Putamen (tissue), 1 donor: ENCODE measurements at regions not wholly inside any gene's neighbourhood (a gene's known extent, or its start where the extent isn't known, plus 50 kb on each side); places are given as distances from the start of the nearest gene placed in this dataset.
"Not testable (repeated sequence)": the region's sequence is repeated elsewhere in the genome, so short reads cannot be mapped to it uniquely, and the experiment has no call there.

ENCODE experiments used
- DNase-seq: peaks from one replicate; pipeline ENCODE4 v3.0.0-alpha.2; 2016; ENCODE audit warnings: low spot score

DNA sequence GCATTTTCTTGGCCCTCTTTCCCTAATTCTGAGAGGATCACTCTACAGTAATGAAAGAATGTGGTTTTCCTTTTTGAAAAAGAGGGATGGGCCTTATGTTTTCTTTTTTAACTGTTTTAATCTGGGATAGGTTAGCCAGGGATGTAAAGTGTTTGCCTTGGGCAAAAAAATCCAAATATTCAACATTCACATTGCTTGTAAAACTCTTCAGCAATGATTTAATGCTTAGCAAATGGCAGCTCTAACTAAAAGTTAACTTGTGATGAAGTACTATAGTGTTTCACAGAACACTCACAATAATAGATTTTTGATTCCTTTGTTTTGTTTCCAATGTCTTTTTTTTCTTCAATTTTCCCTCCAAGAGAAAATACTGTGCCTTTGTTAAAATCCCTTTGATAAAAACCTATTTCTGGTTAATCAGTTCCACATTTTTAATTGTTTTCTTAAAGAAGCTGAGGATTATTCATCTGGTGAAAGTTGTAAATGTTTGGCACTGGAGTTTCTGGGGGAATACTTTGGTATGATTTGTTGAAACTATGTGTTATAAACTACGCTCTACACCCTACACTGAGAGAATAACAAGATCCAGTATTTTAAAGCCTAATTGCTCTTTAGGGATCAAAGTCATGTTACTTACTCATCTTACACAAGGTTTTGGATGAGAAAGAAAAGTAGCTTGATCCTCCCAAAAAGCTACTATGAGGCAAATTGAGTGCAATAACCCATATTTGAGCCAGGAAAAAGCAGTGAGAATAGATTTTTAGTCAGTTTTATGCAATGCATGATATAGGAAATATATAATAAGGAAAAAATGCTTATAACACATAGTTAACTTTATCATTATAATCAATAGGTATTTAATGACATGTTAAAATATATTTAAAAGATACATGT is 335.8 kb downstream of the EPHA7 start:
- DNase-seq = no peak

- DNase-seq = no peak
Measured at GRCh38 chr6:93081901-93082300, 337.5 kb downstream of the EPHA7 start.

GRCh38 chr6:93079061-93079460 is 340.3 kb downstream of the EPHA7 start:
- DNase-seq = no peak

- DNase-seq = no peak
Measured at GRCh38 chr6:93073811-93074210, 345.5 kb downstream of the EPHA7 start.

DNA sequence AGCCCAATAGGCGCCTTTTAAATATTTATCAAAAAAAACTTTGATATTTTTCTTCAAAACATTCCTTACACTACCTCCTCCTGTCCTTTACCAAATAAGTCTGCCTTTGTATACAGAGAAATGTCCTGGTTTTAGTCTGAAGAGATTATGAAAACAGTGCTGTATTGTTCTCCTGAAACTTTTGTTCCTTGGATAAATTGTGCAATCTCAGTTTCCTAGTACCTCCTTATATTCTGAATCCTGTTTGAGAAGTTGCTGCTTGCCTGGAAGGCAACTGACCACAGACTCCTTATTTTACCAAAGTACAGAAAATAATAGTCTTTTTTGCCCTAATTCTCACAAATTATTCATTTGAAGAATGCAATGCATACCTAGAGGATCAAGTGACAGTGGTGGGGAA is 349.5 kb downstream of the EPHA7 start:
- no peak for DNase-seq

DNA sequence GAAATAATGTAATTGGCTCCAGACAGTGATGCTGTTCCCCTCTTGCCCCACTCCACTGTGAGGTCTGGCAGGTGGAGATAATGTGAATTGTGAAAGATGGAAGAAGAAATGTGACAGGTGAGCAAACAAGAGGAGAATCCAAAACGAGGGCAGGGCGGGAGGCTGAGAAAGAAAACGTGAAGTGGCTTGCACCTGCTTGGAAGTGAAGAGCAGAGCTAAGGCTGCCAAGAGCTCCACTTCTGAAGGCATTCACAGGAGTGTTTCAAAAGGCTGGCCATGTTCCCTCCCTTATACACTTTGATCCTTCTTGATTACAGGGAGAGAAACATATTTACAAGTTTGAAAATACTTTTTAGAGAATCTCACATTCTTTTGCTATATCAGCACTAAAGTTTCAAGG is 359.4 kb downstream of the EPHA7 start:
- no peak for DNase-seq

- DNase-seq = no peak
Measured at GRCh38 chr6:93057584-93057983, 361.8 kb downstream of the EPHA7 start.

DNA sequence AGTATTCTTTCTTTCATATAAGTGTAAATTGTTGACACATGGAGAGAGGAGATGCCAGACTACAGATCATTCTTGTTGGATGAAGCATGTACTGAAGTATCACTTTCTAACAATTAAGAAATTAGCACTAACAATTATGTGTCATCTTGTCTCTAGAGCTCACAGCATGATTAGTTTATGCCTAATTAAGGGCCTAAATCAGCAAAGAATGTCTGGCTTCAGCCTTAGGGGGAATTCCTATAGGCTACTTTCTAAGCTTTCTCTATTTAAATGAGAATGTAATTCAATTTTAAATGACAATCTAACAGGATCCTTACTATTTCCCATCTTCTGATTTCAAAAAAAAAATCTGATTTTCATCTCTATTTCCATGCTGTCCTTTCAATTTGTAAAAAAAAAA is 371.0 kb downstream of the EPHA7 start:
- DNase-seq = no peak

DNA sequence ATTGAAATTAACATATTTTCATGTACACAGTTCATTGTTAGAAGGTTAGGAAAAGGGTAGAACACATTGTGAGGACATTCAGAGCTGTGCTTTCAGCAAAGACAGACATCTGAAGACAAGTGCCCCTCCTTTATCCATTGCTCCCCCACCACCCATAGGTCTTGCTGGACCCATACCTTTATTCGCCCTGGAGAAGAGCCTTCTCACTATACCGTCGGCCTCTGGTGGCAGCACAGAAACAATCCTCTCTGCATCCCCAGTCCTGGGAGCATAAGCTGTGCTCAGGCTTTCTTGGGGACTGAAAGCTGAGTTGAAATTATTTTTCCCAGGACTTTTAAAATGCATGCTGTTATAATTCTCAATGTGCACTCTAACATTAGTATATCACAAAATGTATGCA is 372.3 kb downstream of the EPHA7 start:
- no peak for DNase-seq

- DNase-seq = no peak
Measured at GRCh38 chr6:93045156-93045555, 374.2 kb downstream of the EPHA7 start.

DNA sequence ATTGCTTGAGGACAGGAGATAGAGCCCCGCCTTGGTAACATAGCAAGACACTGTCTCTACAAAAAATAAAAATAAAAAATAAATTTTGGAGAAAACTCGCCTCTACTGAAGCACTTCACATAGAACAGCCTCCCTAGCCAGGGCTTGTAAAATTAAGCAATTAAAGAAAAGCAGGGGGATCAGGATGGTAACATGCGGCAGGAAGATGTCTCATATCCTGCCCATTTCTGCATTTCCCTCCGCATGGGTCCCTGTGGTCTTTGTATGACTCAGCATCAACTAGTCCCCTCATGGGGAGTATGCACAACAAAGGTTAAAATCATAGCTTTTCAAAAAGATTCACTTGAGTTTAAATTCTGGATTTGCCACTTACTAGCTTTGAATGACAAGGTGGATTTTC is 379.0 kb downstream of the EPHA7 start:
- no peak for DNase-seq

- no peak for DNase-seq
Measured at GRCh38 chr6:93036835-93037234, 382.5 kb downstream of the EPHA7 start.

GRCh38 chr6:93035756-93036155 is 383.6 kb downstream of the EPHA7 start:
- no peak for DNase-seq

- no peak for DNase-seq
Measured at GRCh38 chr6:93021235-93021915, 398.0 kb downstream of the EPHA7 start.

DNA sequence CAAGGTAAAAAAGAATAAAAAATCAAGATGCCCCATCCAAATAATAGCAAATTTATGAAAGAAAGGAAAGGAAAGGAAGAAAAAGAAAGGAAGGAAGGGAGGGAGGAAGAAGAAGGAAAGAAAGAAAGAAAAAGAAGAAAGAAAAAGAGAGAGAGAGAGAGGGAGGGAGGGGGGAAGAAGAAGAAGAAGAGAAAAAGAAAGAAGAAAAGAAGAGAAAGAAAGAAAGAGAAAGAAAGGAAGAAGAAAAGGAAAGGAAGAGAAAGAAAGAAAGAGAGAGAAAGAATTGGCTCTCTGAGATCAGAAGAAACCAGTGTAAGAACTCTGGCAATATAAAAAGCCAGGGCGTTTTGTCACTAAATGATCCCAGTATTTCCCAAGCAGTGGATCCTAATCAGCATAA is 401.7 kb downstream of the EPHA7 start:
- DNase-seq = no peak

- DNase-seq = no peak
Measured at GRCh38 chr6:93017213-93017612, 402.1 kb downstream of the EPHA7 start.

DNA sequence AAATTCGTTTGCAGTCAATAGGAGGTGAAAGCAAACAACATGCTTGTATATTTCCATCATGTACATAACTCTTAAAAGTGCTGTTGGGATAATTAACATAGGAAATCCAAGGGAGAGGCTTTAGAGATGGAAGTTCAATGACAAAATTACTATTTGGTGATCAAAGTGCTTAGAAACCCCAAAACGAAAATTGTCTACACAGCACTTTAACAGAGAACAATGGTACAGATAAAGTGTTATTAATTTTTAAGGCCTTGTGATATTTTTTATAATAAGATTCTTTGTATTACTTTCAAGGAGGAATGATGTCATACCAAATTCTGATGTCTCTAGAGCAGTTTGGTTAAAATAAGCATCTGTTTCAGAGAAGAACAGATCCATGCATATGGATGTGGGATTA is 406.3 kb downstream of the EPHA7 start:
- DNase-seq = no peak

DNA sequence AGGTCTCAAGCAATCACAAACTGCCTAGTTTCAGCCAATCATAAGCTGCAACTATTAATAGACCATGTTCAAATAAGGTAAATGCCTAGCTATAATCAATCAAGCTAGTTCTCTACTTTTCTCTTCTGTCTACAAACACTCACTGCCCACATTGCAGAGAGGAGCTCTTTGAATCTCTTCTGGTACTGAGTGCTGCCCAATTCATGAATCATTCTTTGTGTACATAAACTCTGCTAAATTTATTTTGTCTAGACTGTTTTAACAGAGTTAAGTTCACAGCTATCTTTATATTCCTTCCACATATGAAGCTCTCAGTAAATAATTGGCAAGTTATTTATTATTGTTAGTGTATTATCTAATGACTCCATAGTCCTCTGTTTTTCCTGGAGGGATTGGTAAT is 411.0 kb downstream of the EPHA7 start:
- no peak for DNase-seq

DNA sequence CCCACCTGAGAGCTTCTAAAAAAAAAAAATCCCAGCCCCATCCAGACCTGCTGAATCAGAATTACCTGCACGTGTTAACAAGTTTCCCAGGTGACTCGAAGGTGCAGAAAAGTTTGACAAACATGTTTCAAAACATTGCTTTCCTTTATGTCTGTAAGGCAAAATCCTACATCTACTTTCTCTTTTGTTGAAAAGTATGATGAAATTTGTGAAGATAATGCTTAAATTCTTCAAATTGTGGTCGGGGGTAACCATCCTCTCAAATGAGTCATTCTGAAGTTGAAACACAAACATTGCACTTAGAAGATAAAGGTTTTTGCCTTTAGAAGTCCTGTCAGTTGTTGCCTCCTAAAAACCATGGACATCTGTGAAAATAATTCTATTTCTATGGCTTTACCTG is 429.7 kb downstream of the EPHA7 start:
- no peak for DNase-seq

GRCh38 chr6:92979281-92979680 is 440.1 kb downstream of the EPHA7 start:
- DNase-seq = no peak

DNA sequence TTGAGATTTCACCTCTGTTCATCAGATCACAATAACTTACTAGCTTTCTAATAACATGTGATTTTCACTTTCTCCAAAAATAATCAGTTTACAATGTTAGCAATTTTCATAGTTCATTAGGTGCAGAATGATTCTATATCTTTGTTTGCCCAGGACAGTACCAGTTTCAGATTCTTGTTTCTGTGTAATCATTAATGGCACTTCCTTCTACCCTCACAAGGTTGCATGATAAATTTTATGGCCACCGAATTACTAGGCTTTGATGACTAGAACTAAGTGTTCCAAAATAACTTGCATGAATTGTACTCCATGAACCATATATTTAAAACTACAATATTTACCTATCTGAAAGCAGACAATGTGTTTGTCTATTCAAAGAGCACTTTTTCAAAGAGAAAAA is 442.3 kb downstream of the EPHA7 start:
- no peak for DNase-seq

- no peak for DNase-seq
Measured at GRCh38 chr6:92967362-92967761, 452.0 kb downstream of the EPHA7 start.

- no peak for DNase-seq
Measured at GRCh38 chr6:92962846-92963245, 456.5 kb downstream of the EPHA7 start.

GRCh38 chr6:92952111-92952510 is 467.2 kb downstream of the EPHA7 start:
- not testable (repeated sequence) for DNase-seq
